SK-N-SH (cell line): ENCODE measurements at regions not wholly inside any gene's neighbourhood (a gene's known extent, or its start where the extent isn't known, plus 50 kb on each side); places are given as distances from the start of the nearest gene placed in this dataset.

Experiments used
- CTCF ChIP-seq: fragments of 200-600 bp; sonication (generic); IDR thresholded peaks from 2 replicates; pipeline ENCODE4 v1.6.1; 2017; ENCODE audit warnings: antibody characterized with exemption, mild to moderate bottlenecking, moderate library complexity
- EP300 ChIP-seq, 2 experiments: IDR thresholded peaks; 2 replicates each; pipeline versions ENCODE4 v1.4.0 to v1.6.1; 2012; ENCODE audit warnings: borderline replicate concordance in 1 of 2, low read depth in 1 of 2, low read length in 1 of 2
- GATA2 ChIP-seq: sonication (generic); formaldehyde crosslinking; IDR thresholded peaks from 2 replicates; pipeline ENCODE4 v1.5.0; 2020; ENCODE audit warnings: mild to moderate bottlenecking, missing genetic modification reagents
- JUND ChIP-seq: IDR thresholded peaks from 2 replicates; pipeline ENCODE4 v1.4.0; 2012
- MXI1 ChIP-seq: IDR thresholded peaks from 2 replicates; pipeline ENCODE4 v1.6.1; 2012; ENCODE audit warnings: mild to moderate bottlenecking, low read depth, low read length, improper control_type of control experiment
- NFIC ChIP-seq: IDR thresholded peaks from 2 replicates; pipeline ENCODE4 v1.4.0; 2012; ENCODE audit warnings: borderline replicate concordance
- POLR2AphosphoS5 ChIP-seq: IDR thresholded peaks from 2 replicates; pipeline ENCODE4 v1.6.1; 2012; ENCODE audit warnings: low read depth, low read length
- TAF1 ChIP-seq: IDR thresholded peaks from 2 replicates; pipeline ENCODE4 v1.6.1; 2012; ENCODE audit warnings: low read depth, mild to moderate bottlenecking, low read length, moderate library complexity, borderline replicate concordance
- TCF12 ChIP-seq: IDR thresholded peaks from 2 replicates; pipeline ENCODE4 v1.4.0; 2012

DNA sequence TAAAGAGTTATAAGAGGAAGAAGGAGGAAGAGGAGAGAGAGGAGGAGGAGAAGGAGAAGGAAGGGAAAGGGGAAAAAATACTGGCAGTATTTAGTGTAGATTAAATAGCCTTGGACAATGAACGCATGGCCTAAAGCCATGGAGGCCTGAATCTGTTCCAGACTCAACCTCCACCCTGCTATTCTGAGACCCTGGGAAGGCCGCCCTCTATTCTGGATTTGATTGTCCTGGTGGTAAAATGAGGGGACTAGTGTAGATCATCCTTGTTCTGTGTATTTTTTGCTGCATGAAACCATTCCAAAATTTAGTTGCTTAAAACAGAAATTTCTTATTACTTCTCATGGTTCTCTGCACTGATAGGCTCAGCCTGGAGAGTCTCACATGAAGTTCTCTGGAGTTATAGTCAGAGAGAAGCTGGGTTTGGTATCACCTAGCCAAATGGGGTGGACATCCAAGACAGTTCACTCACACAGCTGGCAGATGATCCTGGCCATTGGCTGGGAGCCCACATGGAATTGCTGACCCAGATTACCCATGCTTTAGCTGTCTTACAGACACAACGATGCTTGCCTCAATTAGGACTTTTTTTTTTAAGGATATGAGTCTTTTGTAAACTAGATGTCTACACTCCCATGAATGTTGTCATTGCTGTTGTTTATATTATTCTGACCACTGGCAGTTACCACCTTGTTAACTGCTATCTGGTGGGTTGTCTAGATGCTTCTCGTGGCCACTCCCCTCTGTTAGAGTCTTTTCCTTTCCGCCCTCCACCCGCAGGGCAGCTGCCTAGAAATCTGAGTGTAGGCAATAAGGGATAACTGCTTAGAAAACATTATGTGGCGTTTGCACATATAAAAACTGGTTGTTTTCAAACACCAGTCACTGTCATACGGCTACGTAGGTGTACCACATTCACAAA is 149.9 kb downstream of the SST start:
- TF ChIP-seq TCF12 (no peak), MXI1 (no peak), EP300 (IDR thresholded peaks at IDR 0.05; ENCODE audit: borderline replicate concordance in 1 of 2, low read depth in 1 of 2, low read length in 1 of 2) (no peak), JUND (no peak), CTCF (no peak), TAF1 (no peak), GATA2 (no peak), POLR2AphosphoS5 (no peak), NFIC (no peak)
